ENCODE measurements at regions not wholly inside any gene's neighbourhood (a gene's known extent, or its start where the extent isn't known, plus 50 kb on each side); places are given as distances from the start of the nearest gene placed in this dataset.

- Mint-ChIP-seq H3K36me3 (ENCODE audit: low read depth, unreplicated experiment) (no peaks in the 10 kb centered on the region), H3K4me1 (ENCODE audit: low read depth, unreplicated experiment) (peaks cover 5% of the 10 kb centered on the region), H3K27ac (ENCODE audit: unreplicated experiment) (no peak overlapping the region), H3K4me3 (ENCODE audit: unreplicated experiment) (no peak overlapping the region), H3K27me3 (ENCODE audit: low read depth, unreplicated experiment) (peaks cover 47% of the 10 kb centered on the region), H3K9me3 (ENCODE audit: unreplicated experiment) (peaks cover 8% of the 10 kb centered on the region)
- TF ChIP-seq EZH2 (IDR thresholded peaks at IDR 0.05; ENCODE audit: insufficient read depth, low read length) (no peak), CTCF (IDR thresholded peaks at IDR 0.05; ENCODE audit: insufficient read depth, low read depth, low read length) (no peak)
- H3K27ac ChIP-seq (ENCODE audit: low read depth, low read length) = no peak overlapping the region
- DNase-seq (ENCODE audit: low read depth) (no peak), FAIRE-seq (no peak)
- no peaks in the 10 kb centered on the region for H3K9me3 ChIP-seq (ENCODE audit: insufficient read depth, low read depth, low read length)
- H2AFZ ChIP-seq (ENCODE audit: low read depth, low read length) = no peak overlapping the region
- H3K36me3 ChIP-seq (ENCODE audit: insufficient read depth, low read length) = no peaks in the 10 kb centered on the region
- H3K4me3 ChIP-seq (ENCODE audit: insufficient read depth, low read depth, low read length) = no peak overlapping the region
- no peak overlapping the region for H3K4me2 ChIP-seq (ENCODE audit: low read length)
- no peaks in the 10 kb centered on the region for H4K20me1 ChIP-seq (ENCODE audit: insufficient read depth, low read length)
- no peak overlapping the region for H3K9ac ChIP-seq (ENCODE audit: low read length)
- no peaks in the 10 kb centered on the region for H3K4me1 ChIP-seq (ENCODE audit: insufficient read depth, low read length)
- H3K79me2 ChIP-seq (ENCODE audit: insufficient read depth, low read length) = no peaks in the 10 kb centered on the region
- H3K27me3 ChIP-seq (ENCODE audit: insufficient read depth, low read length) = peaks cover 12% of the 10 kb centered on the region
These were observed 125.2 kb upstream of the CARD11 start for GRCh38 chr7:3168869-3169268.

DNA sequence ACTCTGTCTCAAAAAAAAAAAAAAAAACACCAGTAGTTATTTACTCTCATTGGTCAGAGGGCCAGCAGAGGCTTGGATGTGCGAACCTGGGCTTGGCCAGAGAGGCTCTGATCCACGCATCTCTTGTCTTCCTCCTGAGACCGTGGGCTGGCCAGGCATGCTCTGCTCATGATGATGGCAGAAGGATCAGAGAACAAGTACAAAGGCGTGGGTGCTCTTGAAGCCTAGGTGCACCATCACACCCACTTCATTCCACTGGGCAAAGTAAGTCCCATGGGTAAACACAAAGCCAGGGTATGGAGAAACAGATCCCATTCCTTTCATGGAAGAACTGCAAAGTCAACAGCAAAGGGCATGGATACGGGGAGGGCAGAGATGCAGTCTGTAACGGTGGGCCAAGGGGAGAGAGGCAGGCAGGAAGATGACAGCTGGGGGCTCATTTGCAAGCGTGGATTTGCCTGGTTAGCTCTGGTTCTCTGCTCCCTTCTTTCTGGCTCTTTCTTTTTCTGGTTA is 128.2 kb upstream of the SDK1 start:
- H3K9ac ChIP-seq (ENCODE audit: low read length) = no peak overlapping the region
- H2AFZ ChIP-seq (ENCODE audit: low read depth, low read length) = no peak overlapping the region
- Mint-ChIP-seq H3K27ac (ENCODE audit: unreplicated experiment) (no peak overlapping the region), H3K4me1 (ENCODE audit: low read depth, unreplicated experiment) (peaks cover 5% of the 10 kb centered on the region), H3K27me3 (ENCODE audit: low read depth, unreplicated experiment) (peaks cover 40% of the 10 kb centered on the region), H3K9me3 (ENCODE audit: unreplicated experiment) (peaks cover 8% of the 10 kb centered on the region), H3K4me3 (ENCODE audit: unreplicated experiment) (no peak overlapping the region), H3K36me3 (ENCODE audit: low read depth, unreplicated experiment) (no peaks in the 10 kb centered on the region)
- no peak overlapping the region for H3K27ac ChIP-seq (ENCODE audit: low read depth, low read length)
- H3K27me3 ChIP-seq (ENCODE audit: insufficient read depth, low read length) = peaks cover 9% of the 10 kb centered on the region
- H3K4me1 ChIP-seq (ENCODE audit: insufficient read depth, low read length) = no peaks in the 10 kb centered on the region
- no peak overlapping the region for H3K4me2 ChIP-seq (ENCODE audit: low read length)
- H3K9me3 ChIP-seq (ENCODE audit: insufficient read depth, low read depth, low read length) = no peaks in the 10 kb centered on the region
- no peak overlapping the region for H3K4me3 ChIP-seq (ENCODE audit: insufficient read depth, low read depth, low read length)
- TF ChIP-seq CTCF (IDR thresholded peaks at IDR 0.05; ENCODE audit: insufficient read depth, low read depth, low read length) (no peak), EZH2 (IDR thresholded peaks at IDR 0.05; ENCODE audit: insufficient read depth, low read length) (no peak)
- DNase-seq (ENCODE audit: low read depth) (no peak), FAIRE-seq (no peak)
- H3K36me3 ChIP-seq (ENCODE audit: insufficient read depth, low read length) = no peaks in the 10 kb centered on the region
- no peaks in the 10 kb centered on the region for H4K20me1 ChIP-seq (ENCODE audit: insufficient read depth, low read length)
- H3K79me2 ChIP-seq (ENCODE audit: insufficient read depth, low read length) = no peaks in the 10 kb centered on the region

DNA sequence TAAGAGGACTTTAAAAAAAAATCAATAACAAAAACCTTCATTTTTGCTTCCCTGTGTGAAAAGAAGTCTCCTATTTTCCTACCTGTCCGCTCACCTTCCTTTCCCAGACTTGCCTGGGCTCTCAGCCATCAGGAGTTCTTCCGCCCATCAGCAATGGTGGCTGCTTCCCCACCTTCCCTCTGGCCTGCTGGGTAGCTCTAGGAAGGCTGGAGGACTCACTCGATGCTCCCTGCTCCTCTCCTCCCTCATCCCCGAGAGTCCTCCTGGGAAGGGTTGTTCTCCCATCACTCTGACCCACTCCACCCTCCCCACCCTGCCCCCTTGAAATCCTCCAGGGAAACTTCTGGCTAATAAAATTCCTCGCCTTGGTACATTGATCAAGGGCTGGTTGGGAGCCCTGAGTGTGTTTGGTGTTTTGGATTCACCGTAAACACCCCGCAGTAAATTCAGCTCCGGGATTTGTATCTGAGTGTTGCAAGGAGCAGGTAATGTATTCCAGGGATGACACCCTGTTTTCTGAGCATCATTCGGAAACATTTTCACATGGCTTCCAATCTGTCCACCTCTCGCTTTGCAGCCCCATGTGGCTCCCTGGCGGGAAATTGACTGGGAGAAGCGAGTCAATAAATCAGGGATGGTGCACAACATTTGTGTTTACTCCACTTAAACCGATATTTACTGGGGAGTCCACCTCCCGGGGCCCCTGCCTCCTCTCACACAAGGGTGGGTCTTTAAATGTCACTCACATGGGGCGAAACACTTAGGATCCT is 126.4 kb upstream of the SDK1 start:
- Histone ChIP-seq H3K9ac (ENCODE audit: low read length) (no peak overlapping the region), H3K4me3 (ENCODE audit: insufficient read depth, low read depth, low read length) (no peak overlapping the region), H3K27ac (ENCODE audit: low read depth, low read length) (no peak overlapping the region), H2AFZ (ENCODE audit: low read depth, low read length) (no peak overlapping the region), H3K4me1 (ENCODE audit: insufficient read depth, low read length) (no peaks in the 10 kb centered on the region), H4K20me1 (ENCODE audit: insufficient read depth, low read length) (no peaks in the 10 kb centered on the region), H3K79me2 (ENCODE audit: insufficient read depth, low read length) (no peaks in the 10 kb centered on the region), H3K9me3 (ENCODE audit: insufficient read depth, low read depth, low read length) (no peaks in the 10 kb centered on the region), H3K36me3 (ENCODE audit: insufficient read depth, low read length) (no peaks in the 10 kb centered on the region), H3K27me3 (ENCODE audit: insufficient read depth, low read length) (peaks cover 2% of the 10 kb centered on the region), H3K4me2 (ENCODE audit: low read length) (no peak overlapping the region)
- DNase-seq (ENCODE audit: low read depth) (no peak), FAIRE-seq (no peak)
- TF ChIP-seq EZH2 (IDR thresholded peaks at IDR 0.05; ENCODE audit: insufficient read depth, low read length) = no peak
- TF ChIP-seq CTCF (IDR thresholded peaks at IDR 0.05; ENCODE audit: insufficient read depth, low read depth, low read length) = no peak
- H3K4me1 Mint-ChIP-seq (ENCODE audit: low read depth, unreplicated experiment) = no peaks in the 10 kb centered on the region
- no peaks in the 10 kb centered on the region for H3K36me3 Mint-ChIP-seq (ENCODE audit: low read depth, unreplicated experiment)
- no peak overlapping the region for H3K27ac Mint-ChIP-seq (ENCODE audit: unreplicated experiment)
- H3K4me3 Mint-ChIP-seq (ENCODE audit: unreplicated experiment) = no peak overlapping the region
- H3K9me3 Mint-ChIP-seq (ENCODE audit: unreplicated experiment) = peaks cover 8% of the 10 kb centered on the region
- peaks cover 34% of the 10 kb centered on the region for H3K27me3 Mint-ChIP-seq (ENCODE audit: low read depth, unreplicated experiment)

Measured in astrocyte (in vitro differentiated cells and primary cell).